SU-DHL-6 (cell line): ENCODE measurements at regions not wholly inside any gene's neighbourhood (a gene's known extent, or its start where the extent isn't known, plus 50 kb on each side); places are given as distances from the start of the nearest gene placed in this dataset.

Source experiments
- H2AFZ ChIP-seq: fragments of 200-600 bp; sonication (generic); 2 replicates; pipeline ENCODE4 v1.6.1; 2014; ENCODE audit warnings: low read depth, mild to moderate bottlenecking, moderate library complexity, mixed read lengths, antibody characterized with exemption, low read length; ENCODE audit not compliant: severe bottlenecking
- H3F3A ChIP-seq: fragments of 200-600 bp; shearing (Covaris generic); 2 replicates; pipeline ENCODE4 v1.6.0; 2016; ENCODE audit warnings: antibody characterized with exemption, mild to moderate bottlenecking; ENCODE audit not compliant: insufficient read depth
- H3K27ac ChIP-seq: fragments of 200-600 bp; sonication (generic); 2 replicates; pipeline ENCODE4 v1.5.1; 2016; ENCODE audit warnings: low read depth, mild to moderate bottlenecking, low read length, moderate library complexity, mixed read lengths
- H3K27me3 ChIP-seq: fragments of 200-600 bp; sonication (generic), shearing (Covaris generic); 2 replicates; pipeline ENCODE4 v1.6.0; 2014; ENCODE audit warnings: mild to moderate bottlenecking, low read length
- H3K36me3 ChIP-seq: fragments of 200-600 bp; sonication (generic); 2 replicates; pipeline ENCODE4 v1.6.1; 2014; ENCODE audit warnings: mild to moderate bottlenecking, low read length, mixed read lengths
- H3K4me2 ChIP-seq: fragments of 300-600, 200-600 bp; shearing (Covaris generic), sonication (generic); 2 replicates; pipeline ENCODE4 v1.6.0; 2014; ENCODE audit warnings: low read length, low read depth, mild to moderate bottlenecking; ENCODE audit not compliant: poor library complexity, severe bottlenecking
- H3K4me3 ChIP-seq: fragments of 200-600 bp; sonication (generic); 2 replicates; pipeline ENCODE4 v1.5.1; 2014; ENCODE audit warnings: antibody characterized with exemption, low read length, mild to moderate bottlenecking, mixed read lengths; ENCODE audit not compliant: insufficient read depth, poor library complexity, severe bottlenecking
- H3K79me2 ChIP-seq: fragments of 200-600 bp; sonication (generic); 2 replicates; pipeline ENCODE4 v1.6.1; 2014; ENCODE audit warnings: mild to moderate bottlenecking, low read length, moderate library complexity; ENCODE audit not compliant: insufficient read depth
- H3K9ac ChIP-seq: fragments of 200-600 bp; sonication (generic); 2 replicates; pipeline ENCODE4 v1.7.0; 2014; ENCODE audit warnings: mild to moderate bottlenecking, low read length
- H3K9me2 ChIP-seq: fragments of 200-600 bp; sonication (generic); replicated peaks from 2 replicates; pipeline ENCODE4 v1.6.1; 2014; ENCODE audit warnings: low read length; ENCODE audit not compliant: insufficient read depth
- H3K9me3 ChIP-seq: fragments of 200-600 bp; sonication (generic); 2 replicates; pipeline ENCODE4 v1.6.1; 2014; ENCODE audit warnings: low read length, mixed read lengths; ENCODE audit not compliant: insufficient read depth
- H4K20me1 ChIP-seq: fragments of 200-600 bp; sonication (generic); 2 replicates; pipeline ENCODE4 v1.6.1; 2014; ENCODE audit warnings: low read depth, mild to moderate bottlenecking, antibody characterized with exemption, low read length, moderate library complexity, mixed read lengths
- CTCF ChIP-seq: fragments of 200-600 bp; sonication (generic); IDR thresholded peaks from one replicate; pipeline ENCODE4 v1.5.1; 2017; ENCODE audit warnings: antibody characterized with exemption, mild to moderate bottlenecking, low read length, moderate library complexity; ENCODE audit not compliant: insufficient read depth, poor library complexity, severe bottlenecking
- EZH2phosphoT487 ChIP-seq: fragments of 200-600 bp; sonication (generic), shearing (Covaris generic); conservative IDR thresholded peaks from 2 replicates; pipeline ENCODE4 v1.6.1; 2018; ENCODE audit warnings: mild to moderate bottlenecking, antibody characterized with exemption, low read length, moderate library complexity, mixed read lengths

- no peak overlapping the region for H2AFZ ChIP-seq
- H3K4me3 ChIP-seq, result no peak overlapping the region
- no peak overlapping the region for H3K4me2 ChIP-seq
- H4K20me1 ChIP-seq, result no peaks in the 10 kb centered on the region
- H3K9me3 ChIP-seq, result no peaks in the 10 kb centered on the region
- H3K27ac ChIP-seq, result no peak overlapping the region
- H3K79me2 ChIP-seq, result no peaks in the 10 kb centered on the region
- H3F3A ChIP-seq, result no peaks in the 10 kb centered on the region
- no peaks in the 10 kb centered on the region for H3K9me2 ChIP-seq
- no peak for TF ChIP-seq EZH2phosphoT487
- TF ChIP-seq CTCF, result no peak
- H3K36me3 ChIP-seq, result no peaks in the 10 kb centered on the region
- no peaks in the 10 kb centered on the region for H3K27me3 ChIP-seq
- no peak overlapping the region for H3K9ac ChIP-seq
These were observed 309.1 kb downstream of the SOX4 start for GRCh38 chr6:21902628-21903169.

GRCh38 chr6:21905531-21905930 is 312.0 kb downstream of the SOX4 start:
- Histone ChIP-seq H3K27me3 (no peaks in the 10 kb centered on the region), H3F3A (no peaks in the 10 kb centered on the region), H3K9me3 (no peaks in the 10 kb centered on the region), H3K79me2 (no peaks in the 10 kb centered on the region), H3K9ac (no peak overlapping the region), H4K20me1 (no peaks in the 10 kb centered on the region), H3K36me3 (no peaks in the 10 kb centered on the region), H3K4me2 (no peak overlapping the region), H3K9me2 (no peaks in the 10 kb centered on the region), H2AFZ (no peak overlapping the region), H3K27ac (no peak overlapping the region), H3K4me3 (no peak overlapping the region)
- TF ChIP-seq EZH2phosphoT487 (no peak), CTCF (no peak)

- H3K36me3 ChIP-seq, result no peaks in the 10 kb centered on the region
- H3K27ac ChIP-seq, result no peak overlapping the region
- no peak overlapping the region for H3K4me2 ChIP-seq
- no peak overlapping the region for H3K9ac ChIP-seq
- H2AFZ ChIP-seq, result no peak overlapping the region
- H3K79me2 ChIP-seq, result no peaks in the 10 kb centered on the region
- no peak overlapping the region for H3K4me3 ChIP-seq
- H4K20me1 ChIP-seq, result no peaks in the 10 kb centered on the region
- no peaks in the 10 kb centered on the region for H3F3A ChIP-seq
- H3K27me3 ChIP-seq, result no peaks in the 10 kb centered on the region
- TF ChIP-seq EZH2phosphoT487 (no peak), CTCF (no peak)
- no peaks in the 10 kb centered on the region for H3K9me2 ChIP-seq
- no peaks in the 10 kb centered on the region for H3K9me3 ChIP-seq
These were observed 313.3 kb downstream of the SOX4 start for GRCh38 chr6:21906826-21907225.
